ENCODE measurements at regions not wholly inside any gene's neighbourhood (a gene's known extent, or its start where the extent isn't known, plus 50 kb on each side); places are given as distances from the start of the nearest gene placed in this dataset.
A peak's percentile ranks its signal among the peaks of the same experiment; 100 is the strongest.
"Not testable (repeated sequence)": the region's sequence is repeated elsewhere in the genome, so short reads cannot be mapped to it uniquely, and the experiment has no call there.

- no peak for DNase-seq
These were observed 93.1 kb upstream of the HIF1A start for GRCh38 chr14:61602003-61602732.

- DNase-seq, result no peak
These were observed 92.6 kb upstream of the HIF1A start for GRCh38 chr14:61602733-61603077.

- DNase-seq, result no peak
These were observed 91.6 kb upstream of the HIF1A start for GRCh38 chr14:61603736-61604135.

GRCh38 chr14:61607570-61608244, 87.6 kb upstream of the HIF1A start:
- DNase-seq, result peak; percentile 50

GRCh38 chr14:61608245-61609165, 86.8 kb upstream of the HIF1A start:
- DNase-seq, result peak; percentile 99

GRCh38 chr14:61609191-61609843, 86.0 kb upstream of the HIF1A start:
- peak; percentile 80 for DNase-seq

- DNase-seq, result no peak
These were observed 85.4 kb upstream of the HIF1A start for GRCh38 chr14:61609884-61610283.

- DNase-seq, result no peak
These were observed 84.4 kb upstream of the HIF1A start for GRCh38 chr14:61610900-61611299.

- DNase-seq, result no peak
These were observed 83.3 kb upstream of the HIF1A start for GRCh38 chr14:61611880-61612630.

GRCh38 chr14:61613006-61613405, 82.3 kb upstream of the HIF1A start:
- not testable (repeated sequence) for DNase-seq

- DNase-seq, result no peak
These were observed 80.6 kb upstream of the HIF1A start for GRCh38 chr14:61614693-61615092.

- no peak for DNase-seq
These were observed 79.4 kb upstream of the HIF1A start for GRCh38 chr14:61615743-61616523.

GRCh38 chr14:61616524-61617185, 78.7 kb upstream of the HIF1A start:
- no peak for DNase-seq

- DNase-seq, result no peak
These were observed 76.9 kb upstream of the HIF1A start for GRCh38 chr14:61618448-61618847.

- no peak for DNase-seq
These were observed 75.8 kb upstream of the HIF1A start for GRCh38 chr14:61619494-61619893.

GRCh38 chr14:61620130-61620946, 75.0 kb upstream of the HIF1A start:
- DNase-seq, result no peak

- no peak for DNase-seq
These were observed 73.9 kb upstream of the HIF1A start for GRCh38 chr14:61621444-61621843.

- no peak for DNase-seq
These were observed 73.3 kb upstream of the HIF1A start for GRCh38 chr14:61622051-61622450.

- no peak for DNase-seq
These were observed 71.4 kb upstream of the HIF1A start for GRCh38 chr14:61623927-61624326.

GRCh38 chr14:61625165-61625564, 70.1 kb upstream of the HIF1A start:
- no peak for DNase-seq

All from NCI-H1105 treated with DMSO at 0.1 percent for 48 hours (cell line).